HEK293T (cell line): ENCODE measurements at regions not wholly inside any gene's neighbourhood (a gene's known extent, or its start where the extent isn't known, plus 50 kb on each side); places are given as distances from the start of the nearest gene placed in this dataset.

Source experiments
- BHLHE40 ChIP-seq: fragments of 450-650 bp; IDR thresholded peaks from 2 replicates; pipeline ENCODE4 v1.6.1; 2016; ENCODE audit warnings: mild to moderate bottlenecking, moderate library complexity, borderline replicate concordance
- FOXK2 ChIP-seq: fragments of 450-650 bp; IDR thresholded peaks from 2 replicates; pipeline ENCODE4 v1.6.1; 2016; ENCODE audit warnings: mild to moderate bottlenecking
- LEF1 ChIP-seq: fragments of 450-650 bp; IDR thresholded peaks from 2 replicates; pipeline ENCODE4 v1.6.1; 2017; ENCODE audit warnings: mild to moderate bottlenecking, borderline replicate concordance
- SP1 ChIP-seq: fragments of 450-650 bp; IDR thresholded peaks from 2 replicates; pipeline ENCODE4 v1.6.1; 2017
- ZNF384 ChIP-seq: fragments of 450-650 bp; IDR thresholded peaks from 2 replicates; pipeline ENCODE4 v1.6.1; 2016

DNA sequence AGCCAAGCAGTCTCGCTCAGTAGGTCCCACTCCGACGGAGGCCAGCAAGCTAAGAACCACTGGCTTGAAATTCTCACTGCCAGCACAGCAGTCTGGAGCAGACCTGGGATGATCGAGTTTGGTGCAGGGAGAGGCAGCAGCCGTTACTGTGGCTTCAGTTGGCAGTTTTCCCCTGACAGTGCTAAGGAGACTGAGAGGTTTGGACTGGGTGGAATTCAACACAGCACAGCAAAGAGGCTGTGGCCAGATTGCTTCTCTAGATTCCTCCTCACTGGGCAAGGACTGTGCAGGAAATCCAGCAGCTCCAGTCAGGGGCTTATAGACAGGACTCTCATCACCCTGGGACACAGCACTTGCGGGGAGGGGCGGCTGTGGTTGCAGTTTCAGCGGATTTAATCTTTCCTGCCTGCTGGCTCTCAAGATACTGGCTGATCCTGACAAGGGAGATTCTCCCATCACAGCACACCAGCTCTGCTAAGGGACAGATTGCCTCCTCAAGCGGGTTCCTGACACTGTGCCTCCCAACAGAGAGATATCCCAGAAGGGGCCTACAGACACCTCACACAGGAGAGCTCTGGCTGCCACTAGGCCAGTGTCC, 122.1 kb downstream of the YIPF5 start:
- TF ChIP-seq SP1 (no peak), FOXK2 (no peak), LEF1 (no peak), BHLHE40 (no peak), ZNF384 (no peak)
